Liver (tissue), 3 donors: ENCODE measurements at regions not wholly inside any gene's neighbourhood (a gene's known extent, or its start where the extent isn't known, plus 50 kb on each side); places are given as distances from the start of the nearest gene placed in this dataset.

Source experiments
- ATF3 ChIP-seq: IDR thresholded peaks from 2 replicates; pipeline ENCODE4 v1.6.1; 2016; ENCODE audit warnings: antibody characterized with exemption
- GABPA ChIP-seq, 2 donors: IDR thresholded peaks in 1 of 2; conservative IDR thresholded peaks in 1 of 2; 2 replicates each; pipeline ENCODE4 v1.6.1; 2016; ENCODE audit warnings: antibody characterized with exemption in 2 of 2, mild to moderate bottlenecking in 1 of 2, moderate library complexity in 1 of 2
- HNF4G ChIP-seq: IDR thresholded peaks from 2 replicates; pipeline ENCODE4 v1.6.1; 2016; ENCODE audit warnings: antibody characterized with exemption
- SP1 ChIP-seq: IDR thresholded peaks from 2 replicates; pipeline ENCODE4 v1.6.1; 2018; ENCODE audit warnings: antibody characterized with exemption, mild to moderate bottlenecking
- TAF1 ChIP-seq: conservative IDR thresholded peaks from 2 replicates; pipeline ENCODE4 v1.6.1; 2016; ENCODE audit warnings: antibody characterized with exemption, mild to moderate bottlenecking
- YY1 ChIP-seq: IDR thresholded peaks from 2 replicates; pipeline ENCODE4 v1.6.1; 2016; ENCODE audit warnings: antibody characterized with exemption, mild to moderate bottlenecking
- ZBTB33 ChIP-seq: IDR thresholded peaks from 2 replicates; pipeline ENCODE4 v1.6.1; 2016; ENCODE audit warnings: antibody characterized with exemption
- TF ChIP-seq, protein P1 (sequence below): fragments of 150-350 bp; IDR thresholded peaks from 2 replicates; pipeline ENCODE4 v1.5.1; 2017; ENCODE audit warnings: improper control_type of control experiment, low read depth, low read length; ENCODE audit not compliant: missing input control
- TF ChIP-seq, protein P2 (sequence below): IDR thresholded peaks from 2 replicates; pipeline ENCODE4 v1.6.1; 2016; ENCODE audit warnings: antibody characterized with exemption, mild to moderate bottlenecking
- TF ChIP-seq, protein P3 (sequence below): IDR thresholded peaks from 2 replicates; pipeline ENCODE4 v1.6.1; 2016; ENCODE audit warnings: antibody characterized with exemption
- donor health status: healthy.
- donor health status: healthy.

DNA sequence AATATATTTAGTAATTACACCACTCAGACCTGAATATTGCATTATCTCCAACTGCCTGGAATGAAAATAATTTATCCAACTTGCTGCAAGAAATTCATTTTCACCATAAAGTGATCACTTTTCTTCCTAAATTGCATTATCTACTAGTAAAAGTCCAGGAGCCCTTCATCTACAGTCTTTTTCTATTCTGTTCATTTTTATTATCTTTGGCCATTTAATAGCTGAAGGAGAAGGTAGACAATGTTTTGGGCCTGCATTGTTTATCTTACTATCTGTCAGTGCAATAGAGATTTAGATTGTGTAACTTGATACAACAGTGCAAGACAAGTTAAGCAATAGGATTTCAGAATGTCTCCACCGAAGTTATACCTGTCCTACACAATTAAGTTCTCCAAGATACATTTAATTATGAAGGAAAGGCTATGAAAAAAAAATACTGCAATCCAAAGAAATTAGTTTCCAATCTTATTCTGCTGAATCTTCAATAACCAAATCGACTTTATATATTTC lies 1339.7 kb upstream of the CDH6 start:
- TF ChIP-seq, protein P1, sequence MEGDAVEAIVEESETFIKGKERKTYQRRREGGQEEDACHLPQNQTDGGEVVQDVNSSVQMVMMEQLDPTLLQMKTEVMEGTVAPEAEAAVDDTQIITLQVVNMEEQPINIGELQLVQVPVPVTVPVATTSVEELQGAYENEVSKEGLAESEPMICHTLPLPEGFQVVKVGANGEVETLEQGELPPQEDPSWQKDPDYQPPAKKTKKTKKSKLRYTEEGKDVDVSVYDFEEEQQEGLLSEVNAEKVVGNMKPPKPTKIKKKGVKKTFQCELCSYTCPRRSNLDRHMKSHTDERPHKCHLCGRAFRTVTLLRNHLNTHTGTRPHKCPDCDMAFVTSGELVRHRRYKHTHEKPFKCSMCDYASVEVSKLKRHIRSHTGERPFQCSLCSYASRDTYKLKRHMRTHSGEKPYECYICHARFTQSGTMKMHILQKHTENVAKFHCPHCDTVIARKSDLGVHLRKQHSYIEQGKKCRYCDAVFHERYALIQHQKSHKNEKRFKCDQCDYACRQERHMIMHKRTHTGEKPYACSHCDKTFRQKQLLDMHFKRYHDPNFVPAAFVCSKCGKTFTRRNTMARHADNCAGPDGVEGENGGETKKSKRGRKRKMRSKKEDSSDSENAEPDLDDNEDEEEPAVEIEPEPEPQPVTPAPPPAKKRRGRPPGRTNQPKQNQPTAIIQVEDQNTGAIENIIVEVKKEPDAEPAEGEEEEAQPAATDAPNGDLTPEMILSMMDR: no peak
- TF ChIP-seq YY1 (no peak), SP1 (no peak), TAF1 (no peak), GABPA (IDR thresholded peaks at IDR 0.05 in 1 of 2, conservative IDR thresholded peaks at IDR 0.05 in 1 of 2) (no peak), HNF4G (no peak), ATF3 (no peak), ZBTB33 (no peak)
- TF ChIP-seq, protein P2, sequence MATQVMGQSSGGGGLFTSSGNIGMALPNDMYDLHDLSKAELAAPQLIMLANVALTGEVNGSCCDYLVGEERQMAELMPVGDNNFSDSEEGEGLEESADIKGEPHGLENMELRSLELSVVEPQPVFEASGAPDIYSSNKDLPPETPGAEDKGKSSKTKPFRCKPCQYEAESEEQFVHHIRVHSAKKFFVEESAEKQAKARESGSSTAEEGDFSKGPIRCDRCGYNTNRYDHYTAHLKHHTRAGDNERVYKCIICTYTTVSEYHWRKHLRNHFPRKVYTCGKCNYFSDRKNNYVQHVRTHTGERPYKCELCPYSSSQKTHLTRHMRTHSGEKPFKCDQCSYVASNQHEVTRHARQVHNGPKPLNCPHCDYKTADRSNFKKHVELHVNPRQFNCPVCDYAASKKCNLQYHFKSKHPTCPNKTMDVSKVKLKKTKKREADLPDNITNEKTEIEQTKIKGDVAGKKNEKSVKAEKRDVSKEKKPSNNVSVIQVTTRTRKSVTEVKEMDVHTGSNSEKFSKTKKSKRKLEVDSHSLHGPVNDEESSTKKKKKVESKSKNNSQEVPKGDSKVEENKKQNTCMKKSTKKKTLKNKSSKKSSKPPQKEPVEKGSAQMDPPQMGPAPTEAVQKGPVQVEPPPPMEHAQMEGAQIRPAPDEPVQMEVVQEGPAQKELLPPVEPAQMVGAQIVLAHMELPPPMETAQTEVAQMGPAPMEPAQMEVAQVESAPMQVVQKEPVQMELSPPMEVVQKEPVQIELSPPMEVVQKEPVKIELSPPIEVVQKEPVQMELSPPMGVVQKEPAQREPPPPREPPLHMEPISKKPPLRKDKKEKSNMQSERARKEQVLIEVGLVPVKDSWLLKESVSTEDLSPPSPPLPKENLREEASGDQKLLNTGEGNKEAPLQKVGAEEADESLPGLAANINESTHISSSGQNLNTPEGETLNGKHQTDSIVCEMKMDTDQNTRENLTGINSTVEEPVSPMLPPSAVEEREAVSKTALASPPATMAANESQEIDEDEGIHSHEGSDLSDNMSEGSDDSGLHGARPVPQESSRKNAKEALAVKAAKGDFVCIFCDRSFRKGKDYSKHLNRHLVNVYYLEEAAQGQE: no peak
- TF ChIP-seq, protein P3, sequence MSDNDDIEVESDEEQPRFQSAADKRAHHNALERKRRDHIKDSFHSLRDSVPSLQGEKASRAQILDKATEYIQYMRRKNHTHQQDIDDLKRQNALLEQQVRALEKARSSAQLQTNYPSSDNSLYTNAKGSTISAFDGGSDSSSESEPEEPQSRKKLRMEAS: no peak
